ENCODE measurements at regions not wholly inside any gene's neighbourhood (a gene's known extent, or its start where the extent isn't known, plus 50 kb on each side); places are given as distances from the start of the nearest gene placed in this dataset.
A peak's percentile ranks its signal among the peaks of the same experiment; 100 is the strongest.

DNA sequence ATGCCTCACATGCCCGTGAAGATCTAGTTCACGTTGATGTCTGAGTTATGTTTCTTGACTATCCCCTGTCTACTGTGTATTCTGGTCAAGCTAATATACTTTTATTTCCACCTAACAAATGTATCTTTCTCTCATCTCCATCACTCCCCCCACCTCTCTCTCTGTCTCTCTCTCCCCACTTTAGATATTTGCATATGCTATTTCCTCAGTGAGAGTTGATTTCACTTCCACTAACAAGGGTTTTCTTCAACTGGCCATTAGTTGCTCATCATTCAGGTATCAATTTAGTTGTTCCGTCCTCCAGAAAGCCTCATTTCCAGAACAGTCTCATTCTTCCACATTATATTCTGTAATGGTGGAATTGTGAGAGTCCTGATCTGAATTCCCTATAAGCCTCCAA, 1777.8 kb upstream of the TENM3 start:
- no peak for DNase-seq

DNA sequence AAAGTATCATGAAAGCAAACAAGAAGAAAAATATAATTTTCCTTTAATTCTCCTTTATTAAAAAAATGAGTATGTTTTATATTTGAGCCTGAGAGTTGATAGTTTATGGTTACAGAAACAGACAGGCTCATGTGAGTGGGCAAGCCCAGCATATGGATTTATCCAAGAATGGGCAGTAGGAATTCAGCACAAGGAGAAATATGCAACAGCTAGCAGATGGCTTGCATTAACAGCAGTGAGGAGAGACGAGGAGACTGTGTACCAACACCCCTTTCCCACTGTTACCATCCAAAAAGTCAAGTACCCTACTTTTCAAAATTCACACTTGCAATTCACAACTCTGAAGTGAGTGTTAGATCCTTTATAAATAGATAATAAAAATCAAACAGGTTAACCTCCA, 1760.2 kb upstream of the TENM3 start:
- DNase-seq, result no peak

DNA sequence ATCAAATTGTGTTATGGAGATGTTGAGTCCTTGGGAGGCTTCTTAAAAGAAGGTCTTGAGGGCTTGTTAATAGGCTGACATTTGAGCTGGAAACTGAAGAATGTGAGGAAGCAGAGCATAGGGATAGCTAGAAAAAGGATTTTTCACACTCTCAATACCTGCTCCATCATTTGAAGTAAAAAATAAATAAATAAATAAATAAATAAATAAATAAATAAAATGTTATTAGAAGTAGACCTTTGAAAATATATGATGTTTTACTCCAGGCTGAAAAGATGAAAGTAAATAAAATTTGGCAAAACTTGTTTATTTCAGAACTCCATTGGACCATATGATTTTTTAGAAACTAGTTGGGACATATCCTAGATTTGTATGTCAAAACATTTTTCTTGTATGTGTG, 1757.8 kb upstream of the TENM3 start:
- no peak for DNase-seq

DNA sequence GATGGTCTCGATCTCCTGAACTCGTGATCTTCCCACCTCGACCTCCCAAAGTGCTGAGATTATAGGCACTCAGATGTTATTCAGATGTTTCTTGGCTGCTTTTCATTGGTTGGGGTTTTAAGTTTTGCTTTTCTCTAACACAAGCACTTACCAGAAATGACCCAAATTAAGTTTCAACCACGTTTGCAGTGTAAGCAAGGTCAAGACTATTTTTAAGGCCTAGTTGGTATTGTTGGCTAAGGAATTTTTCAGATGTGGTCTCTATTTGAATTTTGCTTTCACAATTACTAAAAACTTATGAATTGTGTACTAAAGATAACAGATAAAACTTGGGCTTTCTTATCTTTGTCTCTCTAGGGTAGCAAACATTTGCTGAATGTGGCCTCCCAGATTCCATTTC, 1756.9 kb upstream of the TENM3 start:
- no peak for DNase-seq

DNA sequence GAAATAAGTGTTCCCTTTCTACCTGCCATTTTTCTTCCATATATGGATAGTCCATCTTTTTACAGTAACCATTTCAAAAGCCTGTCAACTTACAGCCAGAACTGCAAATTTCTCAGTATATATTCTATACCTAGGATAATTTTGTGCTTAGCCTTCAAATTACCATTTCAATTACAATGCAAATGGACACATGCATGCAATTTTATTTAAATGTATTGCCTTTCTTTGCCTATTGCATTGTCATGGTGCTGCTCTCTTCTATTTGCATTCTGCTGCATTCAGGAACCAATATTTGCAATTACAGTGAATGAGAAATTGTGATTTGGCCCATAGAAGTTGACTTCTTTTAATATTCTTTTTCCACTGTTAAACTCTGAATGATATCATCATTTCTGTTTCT, 1753.4 kb upstream of the TENM3 start:
- DNase-seq, result no peak

DNA sequence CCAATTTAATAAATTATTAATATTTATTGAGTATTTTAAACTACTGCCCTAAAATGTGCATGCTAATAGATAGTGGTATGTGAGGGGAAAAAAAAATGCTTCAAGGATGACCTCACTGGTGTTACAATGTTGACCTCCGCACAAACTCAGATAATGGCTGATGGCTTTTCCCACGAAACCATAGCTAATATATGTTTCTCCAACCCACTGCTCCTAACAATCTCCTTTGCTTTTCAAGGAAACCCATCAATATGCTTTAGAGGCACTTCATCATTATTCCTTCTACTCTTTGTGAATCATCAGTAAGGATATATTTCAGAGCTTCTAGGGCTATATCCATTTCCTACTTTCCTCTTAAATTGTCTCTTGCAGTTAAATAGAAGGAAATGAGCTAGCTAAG, 1752.0 kb upstream of the TENM3 start:
- DNase-seq, result no peak

DNA sequence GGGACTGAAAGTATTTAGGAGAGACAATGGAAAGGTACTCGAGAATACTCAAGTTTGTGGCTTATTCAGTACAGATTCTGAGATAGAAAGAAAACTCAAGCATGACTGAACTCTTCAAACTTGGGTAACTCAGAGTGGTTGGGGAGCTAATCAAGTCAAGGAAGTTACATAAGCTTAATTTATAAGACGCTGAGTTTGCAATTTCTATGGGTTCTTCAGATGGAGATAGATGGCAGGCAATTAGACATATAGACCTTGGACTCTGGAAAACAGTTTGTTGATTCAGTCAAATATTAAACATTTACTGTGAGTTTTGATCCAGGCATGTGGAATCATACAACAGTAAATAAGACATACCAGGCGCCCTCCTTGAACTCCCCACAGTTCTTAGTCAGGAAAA, 1749.9 kb upstream of the TENM3 start:
- DNase-seq, result no peak

DNA sequence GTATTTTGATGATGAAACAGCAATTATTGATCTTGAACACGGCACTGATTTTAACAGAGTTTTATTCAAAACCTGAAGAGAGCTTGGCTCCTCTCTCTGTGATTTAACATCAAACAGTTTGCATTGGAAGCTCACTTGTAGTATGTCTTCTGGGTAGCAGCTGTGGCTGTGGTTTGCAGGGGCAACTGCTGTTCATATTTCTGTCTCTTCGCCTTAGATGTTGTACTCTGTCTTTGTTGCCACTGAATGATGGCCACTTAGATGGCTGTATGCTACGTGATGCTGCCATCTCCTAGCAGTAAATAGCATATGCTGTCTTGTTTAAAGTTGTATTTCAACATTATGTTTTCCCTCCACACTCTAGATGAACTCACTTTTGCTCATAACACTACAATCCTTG, 1743.0 kb upstream of the TENM3 start:
- no peak for DNase-seq

DNA sequence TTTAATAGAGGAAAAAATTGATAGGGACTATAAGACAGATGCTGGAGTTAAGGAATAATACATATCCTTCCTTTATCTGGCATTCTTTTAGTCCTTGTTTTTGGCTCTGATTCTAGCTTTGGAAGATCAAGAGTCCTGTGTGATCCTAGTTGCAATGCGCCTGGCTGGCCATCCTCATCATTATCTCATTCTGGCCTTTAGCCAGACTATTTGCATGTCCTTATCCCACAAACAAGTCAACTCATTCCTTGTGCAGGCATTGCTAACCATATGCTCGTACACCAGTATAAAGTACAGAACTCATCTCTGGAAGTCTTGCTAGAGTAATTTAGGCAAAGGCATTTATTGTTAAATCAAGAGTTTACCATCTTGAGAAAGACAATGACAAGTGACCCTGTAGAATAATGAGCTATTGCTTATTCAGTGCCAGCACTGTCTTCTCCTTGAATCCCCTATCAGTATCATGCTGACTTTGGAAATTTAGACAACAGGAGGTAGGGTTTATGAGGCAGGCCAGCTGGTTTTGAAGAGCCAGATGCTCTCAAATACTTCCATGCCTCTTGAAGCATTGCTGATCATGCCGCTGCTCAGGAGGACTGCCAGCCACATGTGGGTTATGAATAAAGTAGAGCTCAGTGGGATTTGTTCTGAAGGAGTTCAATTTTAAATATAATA, 1730.3 kb upstream of the TENM3 start:
- no peak for DNase-seq

DNA sequence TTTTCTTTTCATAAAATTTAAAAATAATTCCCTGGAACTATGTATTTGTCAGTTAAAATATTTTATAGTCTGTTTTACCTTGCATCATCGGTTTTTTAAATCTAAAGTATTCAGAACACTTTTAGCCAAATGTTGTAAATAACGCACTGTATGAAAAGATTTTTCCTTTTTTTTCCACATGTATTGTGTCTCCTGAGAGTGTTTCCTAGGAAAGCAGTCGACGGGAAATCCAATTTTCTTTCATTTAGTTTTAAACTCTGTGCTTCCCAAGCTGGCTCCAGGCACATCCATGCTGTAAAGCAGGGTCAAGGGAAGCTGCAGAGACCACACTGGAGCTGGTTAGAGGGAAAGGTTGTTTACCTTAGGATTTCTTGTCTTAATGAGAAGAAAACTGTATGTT, 1724.3 kb upstream of the TENM3 start:
- no peak for DNase-seq

DNA sequence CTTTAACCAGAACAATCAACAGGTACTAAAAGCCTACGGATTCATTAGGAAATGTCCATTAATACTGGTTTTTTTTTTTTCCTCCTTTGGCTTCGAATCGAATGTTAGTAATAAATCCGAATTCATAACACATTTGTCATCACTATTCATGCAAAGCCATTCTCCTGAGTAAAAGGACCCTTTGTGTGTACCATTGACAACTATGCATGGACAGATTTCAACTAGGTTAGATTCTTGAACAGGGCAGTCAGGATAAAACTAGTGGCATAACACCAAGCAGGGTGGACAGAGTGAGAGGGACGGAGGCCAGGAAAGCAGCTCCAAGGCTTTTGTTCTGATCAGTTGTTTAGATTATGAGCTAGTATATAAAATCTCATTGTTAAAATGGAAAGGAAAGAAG, 1722.0 kb upstream of the TENM3 start:
- no peak for DNase-seq

DNA sequence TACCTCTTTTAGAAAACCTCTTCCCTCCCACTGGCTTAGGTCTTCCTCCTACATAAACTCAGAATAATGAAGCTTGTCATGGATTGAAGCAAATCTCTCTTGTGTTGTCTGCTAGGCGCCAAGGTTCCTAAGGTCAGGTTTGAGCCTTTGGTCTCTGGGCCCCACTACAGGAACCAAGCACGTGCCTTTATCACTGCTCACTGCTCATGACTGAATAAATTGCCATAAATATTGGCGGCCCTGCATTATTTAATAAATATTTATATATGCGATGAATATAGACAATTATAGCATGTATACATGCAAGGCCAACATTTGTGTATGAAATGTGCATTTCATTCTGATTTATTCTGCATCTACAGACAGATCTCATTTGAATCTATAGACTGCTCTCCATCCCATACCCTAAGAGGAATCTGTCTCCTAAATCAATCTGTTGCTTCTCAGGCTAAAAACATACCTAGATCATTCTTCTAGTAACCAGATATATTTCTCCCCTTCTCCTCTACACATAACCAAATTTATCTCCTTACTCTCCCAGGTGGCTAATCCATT, 1717.6 kb upstream of the TENM3 start:
- no peak for DNase-seq

DNA sequence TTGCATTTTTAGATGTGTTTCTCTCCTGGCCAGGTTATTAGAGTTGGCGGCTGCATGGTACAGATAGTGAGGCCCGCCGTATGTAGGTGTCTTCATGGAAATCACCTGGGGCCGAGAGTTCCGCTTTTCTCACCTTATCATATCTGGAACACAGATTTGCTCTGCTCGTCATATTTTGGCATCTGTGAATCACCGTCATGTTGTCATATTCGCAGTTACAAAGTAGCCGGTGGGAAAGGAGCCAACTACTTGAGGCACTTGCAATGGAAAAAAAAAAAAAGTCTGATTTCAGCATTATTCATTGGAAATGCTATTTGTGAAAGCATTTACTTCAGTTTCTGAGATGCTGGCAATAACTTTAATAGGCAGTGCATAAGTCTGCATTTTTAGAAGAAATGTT, 1715.2 kb upstream of the TENM3 start:
- no peak for DNase-seq

DNA sequence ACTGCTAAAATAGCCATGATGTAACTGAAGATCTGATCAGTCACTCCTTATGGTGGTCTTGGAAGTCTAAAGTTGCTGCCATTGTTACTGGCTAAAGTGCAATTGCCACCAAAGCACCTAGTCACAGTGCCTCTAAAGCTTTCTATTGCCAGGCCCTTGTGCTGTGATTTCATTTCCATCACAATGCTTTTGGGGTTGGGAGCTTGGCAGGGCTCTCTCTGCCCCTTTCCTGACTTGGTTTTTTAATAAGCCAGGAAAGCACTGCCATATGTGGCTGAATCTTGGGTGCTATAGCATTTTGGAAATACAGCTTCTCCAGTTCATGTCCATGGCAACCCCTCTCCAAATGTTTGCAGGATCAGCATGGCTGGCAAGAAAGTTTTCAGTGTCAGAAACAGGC, 1712.4 kb upstream of the TENM3 start:
- DNase-seq, result no peak

DNA sequence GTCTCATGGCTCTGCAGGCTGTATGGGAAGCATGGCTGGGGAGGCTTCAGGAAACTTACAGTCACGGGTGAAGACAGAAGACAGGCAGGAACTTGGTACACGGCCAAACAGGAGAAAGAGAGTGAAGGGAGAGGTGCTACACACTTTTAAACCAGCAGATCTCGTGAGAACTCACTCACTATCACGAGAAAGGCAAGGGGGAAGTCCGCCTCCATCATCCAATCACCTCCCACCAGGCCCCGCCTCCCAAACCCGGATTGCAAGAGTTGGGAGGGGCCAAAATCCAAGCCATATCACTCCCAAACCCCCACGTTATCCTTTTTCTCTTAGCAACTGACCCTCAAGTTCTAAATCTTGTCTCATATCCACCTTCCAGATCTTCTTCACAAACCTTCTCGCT, 1710.5 kb upstream of the TENM3 start:
- DNase-seq, result no peak

DNA sequence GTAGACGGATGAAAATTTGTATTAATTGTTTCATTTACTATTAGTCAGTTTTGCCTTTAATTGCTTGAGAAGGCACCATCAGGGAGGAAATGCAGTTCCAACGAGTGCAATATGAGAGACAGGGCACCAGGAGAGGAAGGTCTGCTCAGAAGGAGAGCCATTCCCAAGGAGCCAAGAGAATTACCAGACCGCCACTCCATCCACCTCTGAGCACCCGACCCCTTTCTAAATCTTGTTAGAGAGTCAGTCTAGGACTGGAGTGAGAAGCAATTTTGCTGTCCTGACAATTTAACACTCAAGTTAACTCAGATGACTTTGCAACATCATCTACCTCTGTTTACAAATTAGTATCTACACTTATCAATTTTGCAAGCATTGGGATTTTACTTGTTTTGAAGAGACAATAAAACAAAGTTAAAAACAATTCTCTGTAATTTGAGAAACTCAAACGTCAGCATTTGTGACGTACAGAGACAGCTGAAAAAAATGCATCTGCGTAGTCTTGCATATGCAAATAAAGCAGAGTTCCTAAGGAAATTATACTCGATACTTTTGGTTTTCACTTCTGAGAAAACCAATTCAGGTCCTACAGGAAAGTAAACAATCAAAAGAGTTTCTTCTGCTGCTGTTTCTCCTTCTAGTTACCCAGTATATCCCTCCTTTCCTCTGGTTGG, 1704.7 kb upstream of the TENM3 start:
- DNase-seq, result no peak

DNA sequence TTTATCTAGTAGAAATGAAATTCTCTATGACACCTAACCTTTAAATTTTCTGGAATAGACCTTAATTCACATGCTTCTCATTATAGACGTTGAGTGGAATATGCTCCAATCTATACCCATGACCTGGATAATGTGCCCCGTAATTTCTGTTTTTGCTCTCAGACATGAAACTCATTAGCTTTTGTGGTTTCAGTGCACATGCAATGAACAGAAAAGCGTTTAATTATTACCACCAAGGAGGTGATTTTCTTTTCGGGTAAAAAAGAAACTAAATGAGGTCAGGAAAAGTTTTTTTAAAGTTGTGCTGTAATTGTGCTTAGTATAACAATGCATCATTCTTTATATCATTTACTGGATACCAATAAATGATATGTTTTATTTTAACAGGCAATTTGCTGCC, 1703.9 kb upstream of the TENM3 start:
- no peak for DNase-seq

DNA sequence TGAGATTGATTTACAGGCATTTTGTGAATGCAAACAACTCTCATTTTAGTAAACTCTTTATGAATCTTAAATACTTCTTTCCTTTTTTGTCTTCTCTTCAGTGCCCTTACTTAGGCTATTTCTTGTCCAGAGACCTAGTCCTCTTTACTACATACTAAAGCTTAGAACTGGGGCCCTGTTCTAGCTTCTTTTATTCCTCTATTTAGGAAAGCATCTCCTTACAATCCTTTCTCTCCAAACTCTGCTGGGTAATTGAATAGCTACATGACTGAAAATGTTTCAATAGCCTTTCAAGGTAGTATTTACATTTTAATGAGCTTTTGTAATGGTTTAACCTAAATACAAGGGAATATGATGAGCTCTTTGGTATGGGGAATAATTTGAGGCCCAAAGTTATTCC, 1701.5 kb upstream of the TENM3 start:
- peak in 1 of 2 experiments; percentile 15 for DNase-seq

DNA sequence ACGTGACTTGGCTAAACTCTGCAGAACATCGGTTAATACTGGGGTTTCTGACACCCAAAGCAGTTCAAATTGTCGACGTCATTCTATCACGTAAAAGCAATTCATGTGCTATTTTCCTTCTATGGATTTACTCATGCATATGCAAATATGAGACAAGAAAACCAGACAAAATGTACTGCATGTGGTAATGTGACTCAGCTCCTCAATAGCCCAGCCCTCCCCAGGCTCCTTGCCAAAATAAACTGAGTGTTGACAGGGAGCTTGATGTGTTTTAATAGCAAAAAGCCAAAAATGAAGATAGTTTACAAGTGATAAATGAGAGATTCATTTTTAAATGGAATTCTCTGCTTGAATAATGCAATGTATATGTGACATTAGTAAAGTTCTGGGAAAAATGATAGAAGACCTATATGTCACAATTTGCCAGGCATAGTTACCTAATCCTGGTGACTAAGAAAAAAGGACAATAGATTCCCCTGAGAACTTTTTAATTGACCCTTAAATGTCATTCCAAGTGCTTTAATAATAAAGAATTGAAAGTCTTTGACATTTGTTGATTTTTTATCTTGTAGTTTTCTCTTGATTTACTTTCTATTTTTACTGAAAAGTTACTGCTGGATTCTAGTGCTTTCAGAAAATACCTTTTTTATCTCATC, 1700.6 kb upstream of the TENM3 start:
- DNase-seq, result peak; percentile 68 to 87

DNA sequence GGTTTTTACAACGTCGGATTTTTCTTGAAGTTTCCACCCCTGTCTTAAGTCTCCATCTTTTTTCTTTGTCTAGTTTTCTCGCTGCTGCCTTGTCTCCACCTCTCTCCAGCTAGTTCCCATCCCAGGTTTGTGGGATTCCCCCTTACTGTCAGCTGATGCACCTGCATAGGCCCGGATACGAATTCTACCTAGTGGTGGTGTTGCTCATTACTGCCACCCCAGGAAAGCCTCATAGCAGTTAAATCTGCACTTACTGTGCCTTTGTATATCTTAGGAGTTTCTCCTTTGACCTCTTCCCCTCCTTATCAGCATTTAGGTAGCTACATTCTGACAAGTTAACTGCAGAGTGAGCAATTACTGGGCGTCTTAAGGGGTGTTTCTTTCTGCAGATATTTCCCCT, 1693.1 kb upstream of the TENM3 start:
- no peak for DNase-seq

DNA sequence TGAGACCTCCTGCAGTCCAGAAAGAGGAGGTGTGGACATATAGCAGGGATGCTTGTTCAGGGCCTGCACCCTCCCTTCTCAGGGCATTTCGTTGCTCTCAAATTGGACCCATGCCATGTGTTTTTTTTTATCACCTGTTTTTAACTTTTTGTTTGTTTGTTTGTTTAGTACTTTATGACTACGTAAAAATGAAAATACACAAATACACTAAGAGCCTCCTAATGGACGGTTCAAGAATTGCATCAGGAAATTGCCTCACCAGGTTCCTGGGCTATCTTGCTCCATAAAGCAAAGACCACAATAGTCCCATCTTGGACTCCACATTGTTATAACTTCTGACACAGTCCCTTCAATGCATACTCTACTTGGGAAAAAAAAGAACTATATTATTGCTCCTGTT, 1685.9 kb upstream of the TENM3 start:
- no peak for DNase-seq

DNA sequence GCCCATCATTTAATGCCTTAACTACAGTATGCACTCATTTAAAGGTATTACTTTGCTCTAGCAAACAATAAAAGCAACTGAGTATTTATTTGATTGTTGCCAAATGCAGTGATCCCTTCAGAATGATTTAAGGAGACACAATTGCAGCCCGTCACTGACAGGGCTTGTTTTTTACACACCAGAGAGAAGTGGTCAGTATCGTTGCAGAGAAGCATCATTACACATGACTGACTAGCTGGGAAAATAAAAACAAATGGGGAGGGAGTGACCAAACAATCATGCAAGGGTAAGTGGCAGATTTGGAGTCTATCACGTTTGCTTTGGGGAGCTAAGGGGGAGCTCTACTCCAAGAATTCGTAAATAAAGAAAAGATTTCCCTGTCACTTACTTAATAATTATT, 1685.3 kb upstream of the TENM3 start:
- no peak for DNase-seq

DNA sequence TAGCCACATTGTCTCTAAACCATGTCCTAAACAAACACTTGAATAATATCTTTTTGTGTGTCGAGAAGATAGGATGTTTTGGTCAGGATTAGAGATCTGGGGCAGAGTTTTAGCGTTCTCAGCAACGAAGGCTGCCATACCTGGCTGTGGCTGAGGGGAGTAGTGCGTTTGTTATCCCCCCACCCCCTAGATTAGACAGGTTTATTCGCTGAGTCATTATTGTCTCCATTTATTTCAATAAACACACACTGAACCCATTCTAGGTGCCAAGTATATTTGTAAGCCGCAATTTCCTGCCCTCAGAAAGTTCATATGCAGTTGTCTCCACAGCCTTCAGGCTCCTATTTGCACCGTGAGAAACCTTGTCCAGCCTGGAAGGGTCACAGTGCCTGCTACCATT, 1684.8 kb upstream of the TENM3 start:
- peak in 1 of 2 experiments; percentile 12 for DNase-seq

DNA sequence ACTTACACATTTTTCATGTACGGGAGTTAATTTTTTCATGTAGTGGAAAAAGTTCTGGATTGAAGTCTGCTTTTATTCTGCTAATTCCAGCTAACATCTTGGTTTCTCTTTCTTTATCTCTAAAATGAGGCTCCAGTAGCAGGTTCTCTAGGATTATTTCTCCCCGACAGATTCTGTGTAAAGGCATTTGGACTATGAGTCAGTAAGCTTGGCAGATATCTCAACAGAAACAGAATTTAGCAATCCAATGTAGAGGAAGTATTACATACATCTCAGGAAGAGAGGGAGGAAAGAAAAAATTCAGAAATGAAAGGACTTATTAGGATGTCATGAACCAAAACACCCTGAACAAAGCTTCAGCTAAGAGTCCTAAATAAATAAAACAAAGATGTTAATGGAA, 1682.3 kb upstream of the TENM3 start:
- DNase-seq, result no peak

All from NCI-H2081 (cell line).